Psoas muscle (tissue), 7 donors: ENCODE measurements at regions not wholly inside any gene's neighbourhood (a gene's known extent, or its start where the extent isn't known, plus 50 kb on each side); places are given as distances from the start of the nearest gene placed in this dataset.

Experiments used
- ATAC-seq, 4 donors: fragments of 200-7000 bp; cut with Tn5 transposase; one replicate each; pipeline ENCODE4 v1.9.1; 2020; ENCODE audit warnings: moderate library complexity in 3 of 4, mild to moderate bottlenecking in 2 of 4
- DNase-seq, 2 donors: peaks; one replicate each; pipeline ENCODE4 v3.0.0-alpha.2; 2020
- H3K27ac ChIP-seq: fragments of 200-600 bp; one replicate; pipeline ENCODE4 v1.8.0; 2022
- H3K27me3 ChIP-seq, 3 donors: fragments of 200-600 bp in 1 of 3; one replicate each; pipeline versions ENCODE4 v1.6.1 to v1.8.0; 2013 to 2022; ENCODE audit warnings: low read length in 2 of 3, mild to moderate bottlenecking in 2 of 3, moderate library complexity in 1 of 3; ENCODE audit not compliant: insufficient read depth in 3 of 3
- H3K36me3 ChIP-seq, 2 donors: fragments of 200-600 bp in 1 of 2; one replicate each; pipeline versions ENCODE4 v1.6.1 to v1.8.0; 2013 to 2022; ENCODE audit warnings: low read depth in 1 of 2, mild to moderate bottlenecking in 1 of 2, moderate library complexity in 1 of 2; ENCODE audit not compliant: insufficient read depth in 1 of 2
- H3K4me1 ChIP-seq: fragments of 200-600 bp; one replicate; pipeline ENCODE4 v1.8.0; 2022
- H3K4me3 ChIP-seq: fragments of 200-600 bp; one replicate; pipeline ENCODE4 v1.8.0; 2022; ENCODE audit warnings: mild to moderate bottlenecking
- H3K9me3 ChIP-seq: fragments of 200-600 bp; one replicate; pipeline ENCODE4 v1.8.0; 2022
- CTCF ChIP-seq: fragments of 200-600 bp; IDR thresholded peaks from one replicate; pipeline ENCODE4 v1.8.0; 2022; ENCODE audit warnings: antibody characterized with exemption
- WGBS, 3 donors: extraction: QIAGEN DNeasy Blood & Tissue Kit; methylation state at CpG; one replicate each; pipeline versions ENCODE4 v1.1.6 to v1.1.7; 2013; 5-methylcytosine and 5-hydroxymethylcytosine counted together
- intact Hi-C, 2 donors: fragments of 100-400 bp; cut with DNase I; formaldehyde crosslinking; loops; one replicate each; pipeline versions ENCODE4 v1.11.0 to v1.14.2; 2022
- donor health status: healthy with polysubstance abuse.
- donor health status: DM: no; HTN: no; CAD: no; lungs with moderate emphysema.
- donor health status: Bipolar disorder and iron deficiency.
- donor health status: healthy.
- donor health status: DM: yes; HTN: yes; CAD: no.
- donor health status: DM: no; HTN: no; CAD: no.
- donor health status: DM: yes; HTN: yes; CAD: no.

- intact Hi-C loops: no loop called here
- WGBS, 3 donors: 30 to 37% (median 36%) methylated on average over 1 of the region's 1 CpG
- no peak overlapping the region for H3K4me3 ChIP-seq
- no peak for ATAC-seq
- no peaks in the 10 kb centered on the region for H3K36me3 ChIP-seq
- H3K27ac ChIP-seq: no peak overlapping the region
- no peaks in the 10 kb centered on the region for H3K27me3 ChIP-seq
- DNase-seq: no peak
- H3K4me1 ChIP-seq: no peaks in the 10 kb centered on the region
- peaks cover 15% of the 10 kb centered on the region for H3K9me3 ChIP-seq
- TF ChIP-seq CTCF: no peak
These were observed 50.1 kb upstream of the DRGX start for GRCh38 chr10:49446031-49446430.
